ELF-1 (cell line): ENCODE measurements at regions not wholly inside any gene's neighbourhood (a gene's known extent, or its start where the extent isn't known, plus 50 kb on each side); places are given as distances from the start of the nearest gene placed in this dataset.
A peak's percentile ranks its signal among the peaks of the same experiment; 100 is the strongest.

Experiments used
- DNase-seq: peaks from one replicate; pipeline ENCODE4 v3.0.0-alpha.2; 2016; ENCODE audit warnings: low read depth, low spot score

DNA sequence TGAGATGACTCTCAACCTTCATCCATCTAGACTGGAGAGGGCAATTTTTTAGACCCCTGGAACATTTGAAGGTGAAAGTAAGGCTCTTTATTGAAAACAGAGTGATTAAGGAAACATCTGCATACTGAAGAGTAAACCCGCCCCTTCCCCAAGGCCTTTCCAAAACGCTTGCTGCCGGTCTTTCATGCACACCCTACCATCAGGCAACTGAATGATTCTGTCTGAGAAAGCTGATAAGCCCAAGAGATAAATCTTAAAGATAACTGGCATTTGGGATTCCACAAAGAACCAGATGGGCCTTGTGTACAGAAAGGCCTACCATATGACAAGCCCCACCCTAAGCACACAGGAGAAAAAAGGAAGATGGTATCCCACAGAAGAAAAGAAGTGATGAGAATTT, 54.4 kb upstream of the PIK3R1 start:
- peak; percentile 37 for DNase-seq

DNA sequence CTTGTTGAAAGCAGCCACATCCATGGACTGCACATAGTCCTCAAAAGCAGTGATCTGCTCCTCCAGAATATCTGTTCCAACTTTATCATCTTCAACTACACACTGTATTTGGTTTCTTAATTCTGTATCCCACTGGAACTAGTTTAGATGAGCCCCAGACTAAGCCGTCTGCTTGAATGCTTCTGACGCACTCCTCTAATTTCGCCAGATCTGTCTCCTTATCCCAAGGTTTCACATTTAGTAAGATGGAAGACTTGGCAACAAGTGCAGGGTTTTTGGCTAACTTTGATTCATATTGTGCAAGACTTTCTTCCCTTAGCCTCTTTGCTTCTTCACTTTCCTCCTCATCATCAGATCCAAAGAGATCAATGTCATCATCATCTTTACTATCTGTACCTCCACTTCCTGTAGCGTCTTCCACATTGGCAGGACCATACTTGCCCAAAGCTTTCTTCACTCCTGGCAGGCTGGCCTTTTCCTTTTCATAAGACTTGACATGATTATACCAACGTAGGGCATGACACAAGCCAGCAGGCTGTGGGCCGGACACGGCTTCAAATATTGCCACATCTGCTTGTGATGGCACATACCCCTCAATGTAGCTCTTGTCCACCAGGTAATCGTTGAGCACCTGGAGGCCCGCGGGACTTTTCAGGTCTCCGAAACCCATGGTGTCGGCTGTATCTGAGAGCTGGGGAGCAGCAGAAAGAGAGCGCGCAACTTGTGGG, 56.2 kb upstream of the PIK3R1 start:
- no peak for DNase-seq

DNA sequence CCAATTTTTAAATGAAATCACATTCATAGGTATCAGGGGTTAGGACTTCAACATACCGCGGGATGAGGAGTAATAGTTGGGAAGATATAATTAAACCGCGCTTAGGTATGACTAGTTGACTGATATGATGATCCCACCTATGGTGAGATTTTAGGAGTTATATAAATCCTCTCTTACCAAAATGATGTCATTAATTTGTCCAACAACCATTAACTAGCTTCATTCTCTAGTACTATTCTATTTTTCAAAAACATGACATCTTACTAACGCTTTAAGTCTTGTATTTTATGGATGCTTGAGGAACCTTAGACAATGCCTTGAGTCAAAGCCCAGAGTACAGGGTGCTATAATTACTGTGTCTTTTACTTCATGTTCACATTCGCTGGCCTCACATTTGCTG, 59.6 kb upstream of the PIK3R1 start:
- DNase-seq = no peak

DNA sequence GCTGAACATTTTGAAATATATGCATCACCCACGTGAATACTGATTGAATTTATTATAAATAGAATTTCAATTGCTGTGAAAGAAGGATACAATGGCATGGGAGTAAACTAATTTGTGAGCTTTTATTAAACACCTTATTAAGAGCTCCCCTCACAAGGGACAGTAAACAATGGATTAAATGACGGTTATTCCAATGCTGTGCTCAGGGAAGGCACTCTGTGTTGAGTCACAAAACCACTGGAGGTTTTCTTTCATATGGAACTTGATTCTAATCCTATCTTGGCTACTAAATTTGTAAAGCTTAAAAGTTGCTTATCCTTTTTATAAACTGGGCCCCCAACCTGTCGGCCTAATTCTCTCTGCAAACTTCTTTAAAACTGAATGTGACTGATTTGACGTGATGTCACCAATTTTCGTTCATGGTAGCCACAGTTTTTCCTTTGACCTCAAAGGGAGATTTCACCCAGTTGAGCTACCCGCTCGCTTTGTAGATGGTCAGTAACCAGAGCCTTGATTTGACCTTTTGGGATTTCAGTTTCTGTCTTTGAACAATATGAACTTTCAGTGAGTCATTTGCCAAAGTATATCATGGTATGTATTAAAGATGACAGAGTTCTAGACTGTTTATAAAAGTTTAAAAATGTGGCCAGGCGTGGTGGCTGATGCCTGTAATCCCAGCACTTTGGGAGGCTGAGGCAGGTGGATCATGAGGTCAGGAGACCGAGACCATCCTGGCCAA, 61.3 kb upstream of the PIK3R1 start:
- no peak for DNase-seq

DNA sequence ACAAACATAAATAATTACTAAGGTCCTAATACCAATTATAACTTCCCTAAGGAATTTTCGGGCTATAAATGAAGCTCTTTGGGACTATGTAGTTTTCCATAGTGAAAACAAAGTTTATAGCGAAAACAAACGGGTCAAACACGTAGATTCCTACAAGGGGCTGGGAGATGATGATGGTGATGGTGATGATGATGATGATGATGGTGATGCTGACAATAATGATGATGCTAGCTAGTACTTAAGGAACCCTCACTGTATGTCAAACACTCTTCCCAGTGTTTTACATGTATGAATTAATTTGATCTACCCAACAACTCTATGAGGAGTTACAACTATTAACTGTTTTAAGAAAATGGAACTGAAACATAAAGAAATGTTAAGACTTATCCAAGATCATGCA, 63.7 kb upstream of the PIK3R1 start:
- no peak for DNase-seq

DNA sequence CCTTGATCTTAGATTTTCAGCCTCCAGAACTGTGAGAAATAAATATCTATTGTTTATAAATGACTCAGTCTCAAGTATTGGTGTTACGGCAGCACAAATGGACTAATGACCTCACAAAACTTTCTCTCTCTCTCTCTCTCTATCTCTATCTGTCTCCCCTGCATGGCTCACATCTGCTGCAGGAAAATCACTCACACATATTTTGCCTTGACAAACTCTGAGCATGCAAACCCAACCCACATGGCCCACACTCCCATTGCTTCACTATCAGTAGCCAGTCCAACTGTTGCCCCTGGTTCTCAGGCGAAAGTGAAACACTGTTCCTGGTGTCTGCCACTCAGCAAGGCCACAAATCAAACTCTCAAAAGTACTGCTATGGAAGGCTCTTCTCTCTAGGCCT, 66.4 kb upstream of the PIK3R1 start:
- no peak for DNase-seq

DNA sequence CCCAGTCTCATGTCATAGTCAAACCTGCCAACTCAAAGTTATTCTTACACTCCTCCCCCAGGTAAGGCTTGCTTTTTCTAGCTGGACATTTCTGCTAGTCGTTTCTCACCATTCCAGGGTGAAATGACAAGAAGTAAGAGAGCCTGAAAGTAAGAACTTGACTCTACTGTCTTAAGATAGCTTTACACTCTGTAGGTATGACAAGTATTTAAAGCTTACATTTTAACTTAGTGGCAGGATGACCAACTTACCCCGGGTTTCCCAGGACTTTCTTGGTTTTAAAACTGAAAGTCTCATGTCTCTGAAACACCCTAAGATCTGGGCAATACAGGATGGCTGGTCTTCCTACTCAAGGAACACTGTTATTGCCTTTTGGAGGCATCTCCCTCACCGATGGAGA, 67.5 kb upstream of the PIK3R1 start:
- no peak for DNase-seq

DNA sequence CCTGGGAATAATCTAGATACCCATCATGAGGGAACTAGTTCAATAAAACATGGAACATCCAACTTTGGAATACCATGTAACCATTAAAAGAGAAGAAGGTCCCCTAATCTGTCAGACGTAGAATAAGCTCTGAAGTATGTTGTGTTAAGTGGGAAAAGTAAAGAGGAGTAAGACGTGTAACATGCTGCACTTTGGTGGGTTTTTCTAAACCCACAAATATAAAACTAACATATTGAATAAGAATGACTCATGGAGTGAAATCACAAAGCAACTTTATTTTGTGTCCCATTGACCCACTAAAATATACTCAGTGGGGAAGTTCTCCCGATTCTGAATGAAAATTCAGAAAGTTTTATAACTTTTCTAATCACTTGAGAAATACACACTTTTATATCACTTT, 67.9 kb upstream of the PIK3R1 start:
- no peak for DNase-seq

DNA sequence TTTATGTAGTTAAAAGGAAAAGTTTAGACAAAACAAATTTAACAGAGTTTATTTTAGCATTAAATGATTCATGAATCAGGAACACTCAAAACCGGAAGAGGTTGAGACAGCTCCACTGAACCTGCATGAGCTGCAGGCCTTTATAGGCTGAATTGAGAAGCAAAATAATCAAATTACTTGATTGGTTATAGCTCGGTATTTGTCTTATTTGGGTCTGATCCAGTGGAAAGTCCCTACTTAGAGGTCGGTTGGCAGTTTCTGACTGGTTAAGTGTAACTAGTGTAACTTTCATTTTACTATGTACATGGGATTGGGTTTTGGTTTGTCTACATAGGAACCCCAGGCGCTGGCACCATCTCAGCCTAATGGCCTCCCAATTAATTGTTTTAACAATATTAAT, 74.1 kb upstream of the PIK3R1 start:
- DNase-seq = no peak

DNA sequence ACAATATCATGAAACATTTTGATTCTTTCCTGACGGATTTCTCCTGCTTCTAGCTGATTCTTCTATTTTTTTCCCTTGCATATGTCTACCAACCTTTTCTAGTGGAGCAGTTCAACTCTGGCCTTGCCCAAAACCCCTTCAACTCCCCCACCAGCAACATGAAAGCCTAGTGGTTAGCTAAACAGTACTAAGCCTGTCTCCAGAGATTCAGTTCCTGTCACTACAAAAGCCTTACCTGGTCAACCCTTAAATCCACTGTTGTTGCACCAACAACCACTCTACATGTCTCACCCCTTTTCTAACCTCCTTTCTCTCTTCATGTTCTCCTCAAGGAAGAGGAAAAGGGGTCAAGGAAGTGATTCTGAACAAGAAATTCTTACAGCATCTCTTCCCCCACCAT, 74.8 kb upstream of the PIK3R1 start:
- no peak for DNase-seq

DNA sequence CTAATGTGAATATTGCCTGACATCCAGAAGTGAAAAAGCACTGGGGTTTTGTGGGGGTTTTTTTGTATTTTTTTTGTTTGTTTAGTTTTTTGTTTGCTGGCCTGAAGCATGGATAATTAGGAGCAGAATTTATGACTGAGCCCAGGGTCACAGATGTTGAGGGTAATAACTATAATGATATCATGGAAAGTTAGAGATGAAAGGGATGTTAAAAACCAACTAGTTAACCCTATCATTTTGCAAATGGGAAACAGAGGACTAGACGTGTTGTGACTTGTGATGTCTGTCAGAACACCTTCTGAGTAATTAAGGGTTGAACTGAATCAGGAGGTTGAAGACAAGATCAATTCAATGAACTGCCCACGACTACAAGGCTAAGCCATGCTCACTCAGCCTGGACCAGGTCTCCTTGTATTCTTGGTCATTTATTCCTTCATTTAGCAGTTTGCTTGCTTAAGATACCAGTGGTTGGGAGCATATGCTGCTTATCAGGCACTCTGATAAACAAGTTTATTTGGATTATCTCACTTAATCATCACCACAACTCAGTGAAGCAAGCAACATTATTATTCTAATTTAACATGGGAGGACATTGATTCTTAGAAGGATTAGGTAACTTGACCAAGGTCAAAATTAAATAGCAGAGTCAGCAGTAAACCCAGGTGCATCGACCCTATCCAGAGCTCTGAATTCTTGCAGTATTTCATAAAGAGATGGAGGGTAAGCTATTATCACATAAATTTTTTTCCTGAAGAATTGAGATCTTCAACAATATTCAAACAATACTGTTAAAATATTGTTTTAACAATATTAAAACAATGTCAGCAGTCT, 75.7 kb upstream of the PIK3R1 start:
- no peak for DNase-seq

DNA sequence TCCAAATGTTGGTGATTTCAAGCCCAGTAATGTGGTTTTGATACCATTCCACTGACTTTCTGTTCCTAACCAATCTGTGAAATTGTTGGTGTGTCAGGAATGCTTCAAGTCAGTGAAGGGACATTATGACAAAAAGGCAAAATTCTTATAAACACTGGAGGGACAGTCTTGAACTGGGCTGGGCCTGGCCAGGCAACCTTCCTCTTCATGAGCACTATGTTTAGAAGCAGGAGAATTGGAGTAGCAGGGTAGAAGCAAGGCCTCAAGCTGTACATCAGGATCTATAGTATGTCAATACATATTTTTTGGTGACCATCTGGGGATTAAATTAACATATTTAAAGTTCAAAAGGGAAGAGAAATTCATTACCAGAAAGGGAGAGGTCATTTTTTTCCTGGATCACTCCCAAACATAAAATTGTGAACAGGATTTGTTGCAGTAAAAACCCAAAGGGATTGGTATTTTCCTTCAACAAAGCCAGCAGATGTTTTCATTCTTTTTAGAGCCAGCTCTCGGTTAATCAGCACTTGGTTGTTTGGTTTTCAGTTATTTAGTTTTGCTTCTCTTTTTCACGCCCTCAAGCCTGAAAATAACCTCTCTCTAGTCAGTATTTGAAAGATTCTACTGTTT, 77.9 kb upstream of the PIK3R1 start:
- DNase-seq = no peak

DNA sequence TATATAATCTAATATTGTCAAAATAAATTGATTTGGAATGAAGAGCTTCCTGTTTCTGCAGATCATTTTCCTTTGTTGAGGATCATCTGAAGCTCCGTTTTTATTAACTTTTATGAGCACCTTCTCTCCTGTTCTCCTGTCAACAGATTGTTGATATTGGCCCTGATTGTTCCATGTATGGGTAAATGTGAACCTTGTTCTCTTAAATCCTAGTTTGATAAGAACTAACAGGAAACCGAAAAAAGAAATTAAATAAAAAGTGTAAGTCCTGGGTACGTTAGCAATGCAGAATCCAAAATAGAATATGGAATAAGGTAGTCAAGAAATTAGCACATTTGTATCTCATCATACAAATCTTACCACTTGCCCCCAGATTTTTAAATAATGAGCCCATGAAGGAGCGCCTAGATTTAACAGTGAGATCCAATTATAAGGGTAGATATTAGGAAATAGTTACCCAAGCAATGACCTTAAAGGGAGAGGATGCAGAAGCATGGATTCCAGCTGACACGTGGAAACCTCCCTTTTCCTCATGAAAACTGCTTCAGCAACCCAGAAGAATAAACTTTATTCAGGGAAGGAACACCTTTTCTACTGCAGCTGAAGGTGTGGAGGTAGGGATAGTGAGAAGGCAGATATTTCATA, 80.8 kb upstream of the PIK3R1 start:
- no peak for DNase-seq

DNA sequence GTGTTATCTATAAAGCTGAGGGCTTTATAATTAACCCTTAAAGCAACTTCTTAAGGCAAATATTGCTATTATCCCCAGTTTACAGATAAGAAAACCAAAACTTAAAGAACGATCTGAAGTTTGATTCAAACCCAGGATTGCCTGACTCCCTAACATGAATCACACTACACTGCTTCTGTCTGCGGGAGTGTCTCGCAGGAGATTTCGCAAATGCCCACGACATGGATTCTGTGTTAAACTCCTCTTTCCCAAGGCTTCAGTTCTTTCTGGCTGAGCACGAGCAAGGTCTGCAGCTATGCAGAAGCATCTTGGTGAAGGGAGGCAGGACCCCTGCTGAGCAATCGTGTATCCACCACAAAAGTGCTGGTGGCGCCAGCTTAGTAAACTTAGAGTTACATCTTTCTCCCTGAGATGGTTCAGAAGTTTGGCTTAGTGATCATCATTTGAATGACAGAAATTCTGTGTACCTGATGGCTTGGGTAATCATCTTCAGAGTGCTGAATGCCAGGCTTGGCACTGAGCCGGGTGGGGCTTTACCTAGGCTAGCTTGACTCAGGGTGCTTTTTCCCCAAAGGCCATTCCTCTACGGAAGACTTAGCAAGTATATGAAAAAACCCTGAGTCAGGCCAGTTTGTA, 81.4 kb upstream of the PIK3R1 start:
- DNase-seq = peak; percentile 8

DNA sequence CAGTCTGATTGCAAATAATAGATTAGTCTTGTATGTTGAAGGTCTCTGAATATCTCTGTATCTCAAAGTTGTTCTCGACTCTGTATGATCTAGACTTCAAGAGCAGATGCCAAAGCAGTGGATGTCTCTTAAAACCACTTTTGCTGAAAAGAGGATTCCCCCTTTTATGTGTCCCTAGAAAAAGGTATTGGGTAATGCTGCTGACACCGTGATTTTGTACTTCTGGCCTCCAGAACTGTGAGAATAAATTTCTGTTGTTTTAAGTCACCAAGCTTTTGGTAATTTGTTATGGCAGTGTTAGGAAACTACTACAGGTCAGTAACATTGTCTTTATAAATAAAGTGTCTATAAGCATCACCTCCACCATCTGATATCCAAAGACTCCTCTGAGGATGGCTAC, 85.3 kb upstream of the PIK3R1 start:
- no peak for DNase-seq

DNA sequence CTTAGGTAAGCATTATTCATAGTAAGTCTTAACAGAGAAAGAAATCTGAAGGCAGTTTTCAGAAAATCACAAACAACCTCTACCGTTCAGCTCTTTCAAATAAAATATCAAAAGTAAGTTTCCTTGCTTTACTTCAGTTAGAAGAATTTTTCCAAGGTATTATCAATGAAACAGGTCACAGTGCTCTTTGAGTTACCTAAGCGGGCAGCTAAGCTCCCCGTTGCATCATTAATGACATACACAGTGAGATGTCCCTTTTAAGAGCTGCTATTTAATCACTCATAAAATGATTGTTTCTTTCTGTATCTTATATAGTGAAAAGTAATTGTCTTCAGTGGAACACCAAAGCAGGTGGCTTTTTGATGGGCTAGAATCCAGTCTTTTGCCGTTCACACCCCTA, 86.2 kb upstream of the PIK3R1 start:
- DNase-seq = no peak

DNA sequence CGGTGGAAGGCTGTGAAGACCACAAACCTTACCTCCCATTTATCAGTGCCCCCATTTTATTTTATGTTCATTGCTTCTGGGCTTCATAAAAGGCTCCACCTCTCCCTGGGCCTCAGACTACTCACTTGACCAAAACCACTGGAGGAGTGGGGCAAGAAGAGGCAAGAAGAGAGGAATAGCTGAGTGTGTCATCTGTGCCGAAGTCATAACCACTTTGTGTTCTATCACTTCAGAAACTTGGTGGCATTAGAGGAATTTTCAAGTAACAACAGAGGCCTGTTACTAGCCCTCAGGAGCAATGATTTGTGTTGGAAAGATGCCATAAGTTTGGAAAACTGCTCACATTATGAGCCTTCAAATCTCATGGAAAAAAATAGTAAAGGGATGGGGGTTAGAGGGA, 88.7 kb upstream of the PIK3R1 start:
- no peak for DNase-seq

DNA sequence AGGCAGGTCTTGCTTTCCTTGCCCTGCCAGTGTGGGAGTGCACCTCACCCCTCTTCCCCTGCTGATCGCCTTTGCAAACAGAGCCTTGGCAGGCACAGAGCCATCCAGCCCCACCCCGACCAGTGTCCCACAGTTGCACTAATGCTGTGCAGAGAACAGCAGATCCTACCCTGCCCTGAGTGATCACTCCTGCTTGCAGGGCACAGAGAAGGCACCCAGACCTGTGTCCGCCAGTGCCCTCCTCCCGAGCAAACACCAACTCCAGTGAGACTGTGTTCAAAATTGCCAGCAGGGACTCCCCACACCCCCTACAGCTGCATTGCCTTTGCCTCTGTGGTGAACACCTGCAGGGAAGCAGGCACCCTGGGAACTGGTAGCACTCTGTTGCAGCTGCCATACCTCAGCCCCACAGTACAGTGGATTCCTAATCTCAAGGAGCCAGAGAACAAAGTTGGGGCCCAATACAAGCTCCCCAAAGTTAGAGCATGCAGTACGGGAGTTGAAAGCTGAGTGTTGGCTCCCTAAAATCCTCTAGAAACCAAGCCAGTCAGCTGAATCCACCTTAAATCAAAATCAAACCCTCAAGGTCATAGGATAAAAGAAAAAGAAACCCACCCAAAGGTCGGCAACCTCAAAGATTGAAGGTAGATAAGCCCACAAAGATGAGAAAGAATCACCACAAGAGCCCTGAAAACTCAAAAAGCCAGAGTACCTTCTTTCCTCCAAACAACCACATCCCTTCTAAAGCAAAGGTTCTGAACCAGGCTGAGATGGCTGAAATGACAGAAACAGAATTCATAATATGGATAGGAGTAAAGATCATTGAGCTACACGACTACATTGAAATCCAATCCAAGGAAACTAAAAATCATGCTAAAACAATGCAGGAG, 92.9 kb upstream of the PIK3R1 start:
- DNase-seq = no peak

DNA sequence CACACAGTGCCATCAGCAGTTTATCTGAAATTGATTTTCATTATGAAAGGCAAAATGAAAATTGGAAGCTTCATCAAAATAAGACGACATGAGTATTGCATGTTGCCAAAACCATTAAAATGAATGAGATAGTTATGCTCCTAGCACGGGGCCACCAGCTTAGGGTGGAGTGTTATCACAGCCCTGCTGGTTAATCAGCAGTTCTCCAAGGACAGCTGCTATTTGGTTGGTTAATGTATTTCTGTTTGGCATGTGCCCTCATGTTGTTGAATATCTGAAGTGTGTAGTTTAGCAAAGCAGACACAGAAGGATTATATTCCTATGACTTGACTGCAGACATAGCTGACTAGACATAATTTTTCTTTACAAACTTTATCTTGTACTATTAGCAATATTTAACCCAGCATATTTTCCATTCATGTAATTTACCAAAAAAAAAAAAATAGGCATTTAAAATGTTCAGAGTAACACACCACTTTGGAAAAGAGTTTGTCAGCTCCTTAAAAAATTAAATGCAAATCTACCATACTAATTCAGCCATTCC, 98.6 kb upstream of the PIK3R1 start:
- DNase-seq = no peak

DNA sequence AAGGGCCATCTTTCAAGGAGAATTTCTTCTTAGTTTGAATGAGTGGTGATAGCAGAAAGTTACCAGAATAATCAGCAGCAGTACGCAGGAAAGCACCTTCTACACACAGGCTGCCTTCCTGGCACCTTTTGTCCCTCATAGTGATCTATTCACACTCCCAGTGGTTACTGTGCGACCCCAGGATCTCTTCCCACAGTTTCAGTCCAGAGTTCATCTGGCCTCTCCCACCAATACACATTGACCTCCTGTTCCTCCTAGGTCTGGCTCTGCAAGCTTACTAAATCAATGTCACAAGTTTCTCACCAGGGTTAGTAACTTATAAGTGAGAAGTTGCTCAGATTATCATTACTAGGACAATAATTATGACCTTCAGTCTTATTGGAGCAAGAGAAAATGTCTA, 99.1 kb upstream of the PIK3R1 start:
- DNase-seq = no peak
